MCF 10A (cell line): ENCODE measurements at regions not wholly inside any gene's neighbourhood (a gene's known extent, or its start where the extent isn't known, plus 50 kb on each side); places are given as distances from the start of the nearest gene placed in this dataset.

Experiments
- BruUV-seq: library from RNA; stranded (reverse); fragments of 400-500 nt; replicated peaks from 2 replicates; lab custom pipeline; 2021; lab: Mats Ljungman, UMichigan
- CTCF ChIA-PET: fragments of 300-600 bp; sonication (Branson Sonifier 250); formaldehyde crosslinking; extraction: SDS; loops from one replicate; lab custom pipeline; 2021; ENCODE audit warnings: antibody characterized with exemption, inconsistent platforms; lab: Yijun Ruan, JAX
- POLR2A ChIA-PET: fragments of 300-600, 350-650 bp; sonication (Branson Sonifier 250); formaldehyde crosslinking; extraction: SDS; loops from one replicate; lab custom pipeline; 2020; ENCODE audit warnings: antibody characterized with exemption, inconsistent platforms; lab: Yijun Ruan, JAX
- DNase-seq: peaks from one replicate; pipeline ENCODE4 v3.0.0-alpha.2; 2018; ENCODE audit not compliant: unreplicated experiment
- H3K27ac Mint-ChIP-seq: one replicate; pipeline ENCODE4 v1.8.0; 2022; ENCODE audit warnings: mild to moderate bottlenecking, low read depth, mixed read lengths; ENCODE audit not compliant: unreplicated experiment
- H3K27me3 Mint-ChIP-seq: one replicate; pipeline ENCODE4 v1.8.0; 2022; ENCODE audit warnings: mixed read lengths; ENCODE audit not compliant: insufficient read depth, unreplicated experiment
- H3K36me3 Mint-ChIP-seq: one replicate; pipeline ENCODE4 v1.8.0; 2022; ENCODE audit warnings: mild to moderate bottlenecking, moderate library complexity, mixed read lengths; ENCODE audit not compliant: insufficient read depth, unreplicated experiment
- H3K4me1 Mint-ChIP-seq: one replicate; pipeline ENCODE4 v1.8.0; 2022; ENCODE audit warnings: mixed read lengths; ENCODE audit not compliant: insufficient read depth, unreplicated experiment
- H3K4me3 Mint-ChIP-seq: one replicate; pipeline ENCODE4 v1.8.0; 2022; ENCODE audit warnings: mild to moderate bottlenecking, moderate library complexity, mixed read lengths; ENCODE audit not compliant: unreplicated experiment
- H3K9me3 Mint-ChIP-seq: one replicate; pipeline ENCODE4 v1.8.0; 2022; ENCODE audit warnings: mixed read lengths; ENCODE audit not compliant: unreplicated experiment
- CTCF ChIP-seq: fragments of 200-600 bp; IDR thresholded peaks from one replicate; pipeline ENCODE4 v1.8.0; 2022; ENCODE audit warnings: antibody characterized with exemption, mild to moderate bottlenecking; ENCODE audit not compliant: unreplicated experiment
- intact Hi-C: fragments of 100-400 bp; cut with micrococcal nuclease; formaldehyde crosslinking; loops from 2 replicates; pipeline ENCODE4 v1.14.1; 2022

GRCh38 chr5:174175716-174176268, 130.3 kb downstream of the NSG2 start:
- intact Hi-C loops, result no loop called here
- TF ChIP-seq CTCF, result no peak
- H3K4me1 Mint-ChIP-seq, result no peaks in the 10 kb centered on the region
- H3K36me3 Mint-ChIP-seq, result no peaks in the 10 kb centered on the region
- peaks cover 2% of the 10 kb centered on the region for H3K27me3 Mint-ChIP-seq
- POLR2A ChIA-PET, result no interaction called here
- no peak for DNase-seq
- H3K9me3 Mint-ChIP-seq, result no peaks in the 10 kb centered on the region
- BruUV-seq, result no TSS peak
- H3K27ac Mint-ChIP-seq, result no peak overlapping the region
- CTCF ChIA-PET, result interaction anchor here (1.3 kb wide), 1 partner anchor 136 kb away, joined by 4 read pairs; no protein-coding TSS in a partner anchor
- no peak overlapping the region for H3K4me3 Mint-ChIP-seq

- peak; percentile 46 for DNase-seq
- Mint-ChIP-seq H3K36me3 (no peaks in the 10 kb centered on the region), H3K4me1 (no peaks in the 10 kb centered on the region), H3K9me3 (no peaks in the 10 kb centered on the region), H3K27ac (no peak overlapping the region), H3K27me3 (peaks cover 9% of the 10 kb centered on the region), H3K4me3 (no peak overlapping the region)
- no TSS peak for BruUV-seq
- CTCF ChIA-PET, result interaction anchor here (1.3 kb wide), 1 partner anchor 136 kb away, joined by 4 read pairs; no protein-coding TSS in a partner anchor
- POLR2A ChIA-PET, result no interaction called here
- intact Hi-C loops, result no loop called here
- TF ChIP-seq CTCF, result no peak
Measured at GRCh38 chr5:174176511-174176910, 131.0 kb downstream of the NSG2 start.

- H3K4me1 Mint-ChIP-seq, result no peaks in the 10 kb centered on the region
- ChIA-PET CTCF (no interaction called here), POLR2A (no interaction called here)
- intact Hi-C loops, result no loop called here
- BruUV-seq, result no TSS peak
- no peak for TF ChIP-seq CTCF
- H3K9me3 Mint-ChIP-seq, result no peaks in the 10 kb centered on the region
- no peaks in the 10 kb centered on the region for H3K36me3 Mint-ChIP-seq
- H3K27ac Mint-ChIP-seq, result no peak overlapping the region
- no peak overlapping the region for H3K4me3 Mint-ChIP-seq
- peak; percentile 56 for DNase-seq
- peaks cover 20% of the 10 kb centered on the region for H3K27me3 Mint-ChIP-seq
Measured at GRCh38 chr5:174177531-174177930, 132.0 kb downstream of the NSG2 start.

- DNase-seq, result no peak
- Mint-ChIP-seq H3K9me3 (no peaks in the 10 kb centered on the region), H3K4me3 (no peak overlapping the region), H3K36me3 (no peaks in the 10 kb centered on the region), H3K4me1 (no peaks in the 10 kb centered on the region), H3K27me3 (peaks cover 20% of the 10 kb centered on the region), H3K27ac (no peak overlapping the region)
- BruUV-seq, result no TSS peak
- POLR2A ChIA-PET, result no interaction called here
- intact Hi-C loops, result no loop called here
- CTCF ChIA-PET, result interaction anchor here (1.0 kb wide), 1 partner anchor 58 kb away, joined by 3 read pairs; no protein-coding TSS in a partner anchor
- no peak for TF ChIP-seq CTCF
Measured at GRCh38 chr5:174177976-174178605, 132.6 kb downstream of the NSG2 start.
